Caco-2 (cell line): ENCODE measurements at regions not wholly inside any gene's neighbourhood (a gene's known extent, or its start where the extent isn't known, plus 50 kb on each side); places are given as distances from the start of the nearest gene placed in this dataset.
A peak's percentile ranks its signal among the peaks of the same experiment; 100 is the strongest.

Experiments used
- BruUV-seq: library from RNA; stranded (reverse); fragments of 400-500 nt; replicated peaks from 2 replicates; lab custom pipeline; 2021; lab: Mats Ljungman, UMichigan
- CTCF ChIA-PET: fragments of 300-600 bp; sonication (Branson Sonifier 250); formaldehyde crosslinking; loops from one replicate; lab custom pipeline; 2022; ENCODE audit warnings: antibody characterized with exemption; lab: Charles Lee
- POLR2A ChIA-PET: fragments of 300-600 bp; sonication (Branson Sonifier 250); formaldehyde crosslinking; loops from one replicate; lab custom pipeline; 2022; ENCODE audit warnings: antibody characterized with exemption; lab: Charles Lee
- DNase-seq, 2 experiments: peaks; one replicate each; pipeline versions ENCODE4 v3.0.0 to v3.0.0-alpha.2; 2020 to 2022
- H3K27me3 ChIP-seq: replicated peaks from 2 replicates; pipeline ENCODE4 v1.6.0; 2011; ENCODE audit warnings: low read length; ENCODE audit not compliant: control insufficient read depth, insufficient read depth
- H3K36me3 ChIP-seq: 2 replicates; pipeline ENCODE4 v1.5.1; 2011; ENCODE audit warnings: low read length; ENCODE audit not compliant: control insufficient read depth, insufficient read depth
- H3K4me1 ChIP-seq: fragments of 250-450 bp; sonication (Bioruptor Pico); 2 replicates; pipeline ENCODE4 v1.5.1; 2020; ENCODE audit warnings: mild to moderate bottlenecking
- H3K4me3 ChIP-seq: 2 replicates; pipeline ENCODE4 v1.5.1; 2011; ENCODE audit warnings: low read depth, mild to moderate bottlenecking, control low read depth, low read length
- H3K9me3 ChIP-seq: fragments of 250-450 bp; sonication (Bioruptor Pico); 2 replicates; pipeline ENCODE4 v1.5.1; 2020; ENCODE audit warnings: mild to moderate bottlenecking, moderate library complexity
- H3K27ac Mint-ChIP-seq: one replicate; pipeline ENCODE4 v1.8.0; 2022; ENCODE audit warnings: mixed read lengths; ENCODE audit not compliant: unreplicated experiment
- H3K27me3 Mint-ChIP-seq: one replicate; pipeline ENCODE4 v1.8.0; 2022; ENCODE audit warnings: mixed read lengths; ENCODE audit not compliant: insufficient read depth, unreplicated experiment
- H3K36me3 Mint-ChIP-seq: one replicate; pipeline ENCODE4 v1.8.0; 2022; ENCODE audit warnings: mild to moderate bottlenecking, mixed read lengths; ENCODE audit not compliant: insufficient read depth, unreplicated experiment
- H3K4me1 Mint-ChIP-seq: one replicate; pipeline ENCODE4 v1.8.0; 2022; ENCODE audit warnings: low read depth, mixed read lengths; ENCODE audit not compliant: unreplicated experiment
- H3K4me3 Mint-ChIP-seq: one replicate; pipeline ENCODE4 v1.8.0; 2022; ENCODE audit warnings: mild to moderate bottlenecking, moderate library complexity, mixed read lengths; ENCODE audit not compliant: unreplicated experiment
- H3K9me3 Mint-ChIP-seq: one replicate; pipeline ENCODE4 v1.8.0; 2022; ENCODE audit warnings: mixed read lengths; ENCODE audit not compliant: unreplicated experiment
- CTCF ChIP-seq, 2 experiments: fragments of 200-600 bp in 1 of 2; IDR thresholded peaks; 1 replicate in 1 of 2; 2 replicates in 1 of 2; pipeline versions ENCODE4 v1.5.1 to v1.8.0; 2011 to 2022; ENCODE audit warnings: antibody characterized with exemption in 1 of 2, control low read depth in 1 of 2, inconsistent platforms in 1 of 2, low read depth in 1 of 2, low read length in 1 of 2, mild to moderate bottlenecking in 1 of 2, moderate library complexity in 1 of 2; ENCODE audit not compliant: insufficient read depth in 1 of 2, severe bottlenecking in 1 of 2, unreplicated experiment in 1 of 2
- intact Hi-C: fragments of 100-400 bp; cut with micrococcal nuclease; formaldehyde crosslinking; loops from one replicate; pipeline ENCODE4 v1.10.0; 2022; ENCODE audit not compliant: unreplicated experiment

GRCh38 chr19:27774337-27774736 lies 1438.6 kb downstream of the UQCRFS1 start:
- BruUV-seq, result no TSS peak
- H3K27ac Mint-ChIP-seq, result no peak overlapping the region
- H3K9me3 Mint-ChIP-seq, result peaks cover 96% of the 10 kb centered on the region
- TF ChIP-seq CTCF (IDR thresholded peaks at IDR 0.05; ENCODE audit: insufficient read depth in 1 of 2, low read depth in 1 of 2, low read length in 1 of 2, severe bottlenecking in 1 of 2, unreplicated experiment in 1 of 2), result peak; percentile 36 to 37
- no peaks in the 10 kb centered on the region for H3K4me1 ChIP-seq
- CTCF ChIA-PET, result no interaction called here
- peak in 1 of 2 experiments; percentile 47 for DNase-seq
- H3K36me3 ChIP-seq, result no peaks in the 10 kb centered on the region
- no peaks in the 10 kb centered on the region for H3K4me1 Mint-ChIP-seq
- intact Hi-C loops, result no loop called here
- POLR2A ChIA-PET, result no interaction called here
- H3K4me3 ChIP-seq, result no peak overlapping the region
- H3K27me3 ChIP-seq, result no peaks in the 10 kb centered on the region
- no peaks in the 10 kb centered on the region for H3K27me3 Mint-ChIP-seq
- peaks cover 7% of the 10 kb centered on the region; the same call in 1 of the 2 replicates for H3K9me3 ChIP-seq
- no peak overlapping the region for H3K4me3 Mint-ChIP-seq
- peaks cover 46% of the 10 kb centered on the region for H3K36me3 Mint-ChIP-seq

DNA sequence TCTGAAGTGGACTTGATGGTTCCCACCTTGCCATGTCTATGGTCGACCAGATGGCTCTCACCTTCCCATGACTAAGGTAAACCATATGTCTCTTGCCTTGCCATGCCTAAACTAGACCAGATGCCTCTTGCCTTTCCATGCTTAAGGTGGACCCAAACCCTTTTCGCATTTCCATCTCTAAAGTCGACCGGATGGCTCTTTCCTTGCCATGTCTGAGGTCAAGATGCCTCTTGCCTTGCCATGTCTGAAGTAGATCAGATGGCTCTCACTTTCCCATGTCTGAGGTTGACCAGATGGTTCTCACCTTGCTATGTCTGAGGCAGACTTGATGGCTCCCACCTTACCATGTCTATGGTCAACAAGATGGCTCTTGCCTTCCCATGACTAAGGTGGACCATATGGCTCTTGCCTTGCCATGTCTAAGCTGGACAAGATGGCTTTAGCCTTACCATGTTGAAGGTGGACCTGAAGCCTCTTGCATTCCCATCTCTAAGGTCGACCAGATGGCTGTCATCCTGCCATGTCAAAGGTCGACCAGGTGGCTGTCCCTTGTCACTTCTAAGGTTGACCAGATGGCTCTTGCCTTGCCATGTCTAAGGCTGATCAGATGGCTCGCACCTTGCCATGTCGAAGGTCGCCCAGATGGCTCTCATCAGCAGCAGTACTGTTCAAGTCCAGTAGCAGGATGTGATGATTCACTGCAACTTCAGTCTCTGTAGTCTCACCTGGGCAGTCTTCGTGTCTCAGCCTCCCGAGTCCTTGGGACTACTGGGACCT lies 1439.4 kb downstream of the UQCRFS1 start:
- TF ChIP-seq CTCF (IDR thresholded peaks at IDR 0.05; ENCODE audit: insufficient read depth in 1 of 2, low read depth in 1 of 2, low read length in 1 of 2, severe bottlenecking in 1 of 2, unreplicated experiment in 1 of 2), result no peak
- Mint-ChIP-seq H3K27me3 (no peaks in the 10 kb centered on the region), H3K4me1 (no peaks in the 10 kb centered on the region), H3K36me3 (peaks cover 46% of the 10 kb centered on the region), H3K27ac (no peak overlapping the region), H3K9me3 (peaks cover 96% of the 10 kb centered on the region), H3K4me3 (no peak overlapping the region)
- no peaks in the 10 kb centered on the region for H3K36me3 ChIP-seq
- CTCF ChIA-PET, result no interaction called here
- no peak for DNase-seq
- intact Hi-C loops, result no loop called here
- POLR2A ChIA-PET, result no interaction called here
- H3K9me3 ChIP-seq, result peaks cover 7% of the 10 kb centered on the region; the same call in 1 of the 2 replicates
- H3K4me1 ChIP-seq, result no peaks in the 10 kb centered on the region
- no peaks in the 10 kb centered on the region for H3K27me3 ChIP-seq
- BruUV-seq, result no TSS peak
- no peak overlapping the region for H3K4me3 ChIP-seq

GRCh38 chr19:27772059-27772458 lies 1440.9 kb downstream of the UQCRFS1 start:
- H3K27me3 ChIP-seq, result no peaks in the 10 kb centered on the region
- Mint-ChIP-seq H3K36me3 (peaks cover 34% of the 10 kb centered on the region), H3K4me1 (no peaks in the 10 kb centered on the region), H3K27ac (no peak overlapping the region), H3K9me3 (peaks cover 85% of the 10 kb centered on the region), H3K27me3 (no peaks in the 10 kb centered on the region), H3K4me3 (no peak overlapping the region)
- ChIA-PET POLR2A (no interaction called here), CTCF (no interaction called here)
- intact Hi-C loops, result no loop called here
- H3K36me3 ChIP-seq, result no peaks in the 10 kb centered on the region
- no peak overlapping the region for H3K4me3 ChIP-seq
- no peak for TF ChIP-seq CTCF (IDR thresholded peaks at IDR 0.05; ENCODE audit: insufficient read depth in 1 of 2, low read depth in 1 of 2, low read length in 1 of 2, severe bottlenecking in 1 of 2, unreplicated experiment in 1 of 2)
- BruUV-seq, result no TSS peak
- H3K9me3 ChIP-seq, result peaks cover 7% of the 10 kb centered on the region; the same call in 1 of the 2 replicates
- no peaks in the 10 kb centered on the region for H3K4me1 ChIP-seq
- no peak for DNase-seq
